ENCODE measurements at regions not wholly inside any gene's neighbourhood (a gene's known extent, or its start where the extent isn't known, plus 50 kb on each side); places are given as distances from the start of the nearest gene placed in this dataset.

DNA sequence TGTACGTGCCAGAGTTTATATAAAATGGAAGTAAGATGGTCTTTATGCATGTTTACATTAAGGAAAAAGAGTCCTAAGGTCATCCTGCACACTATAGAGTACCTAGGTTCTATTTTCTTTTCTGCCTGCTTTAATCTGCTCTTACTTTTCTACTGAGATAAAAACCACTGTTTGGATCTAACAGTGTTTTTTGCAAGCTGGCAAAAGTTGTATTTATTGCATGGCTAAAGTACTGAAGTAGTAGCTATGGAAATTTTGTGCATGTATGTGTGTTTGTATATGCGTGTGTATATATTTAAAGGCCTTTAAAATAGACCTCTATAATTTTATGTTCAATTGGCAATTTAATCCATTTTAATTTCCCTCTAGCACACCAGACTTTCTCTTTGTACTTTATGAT, 98.3 kb upstream of the CPSF6 start:
- Histone ChIP-seq H3K4me1 (ENCODE audit: insufficient read depth) (no peaks in the 10 kb centered on the region), H3K36me3 (no peaks in the 10 kb centered on the region), H3K9me3 (no peaks in the 10 kb centered on the region), H3K27ac (no peak overlapping the region), H3K27me3 (no peaks in the 10 kb centered on the region), H3K4me3 (no peak overlapping the region)
- intact Hi-C loops (cut with DNase I), result no loop called here
- WGBS, 3 donors, result 66 to 92% (median 87%) methylated on average over 2 of the region's 2 CpGs
- no peak for DNase-seq
- TF ChIP-seq POLR2A (IDR thresholded peaks at IDR 0.05) (no peak), CTCF (IDR thresholded peaks at IDR 0.05) (no peak), EP300 (IDR thresholded peaks at IDR 0.05) (no peak)

- no peaks in the 10 kb centered on the region for H3K4me1 ChIP-seq (ENCODE audit: insufficient read depth)
- intact Hi-C loops (cut with DNase I), result loop anchor here in 1 of 4 donors (5.0 kb wide), 1 partner anchor 282 kb away; no protein-coding TSS in a partner anchor
- no peaks in the 10 kb centered on the region for H3K9me3 ChIP-seq
- WGBS, 3 donors, result 36 to 44% (median 41%) methylated on average over 2 of the region's 2 CpGs
- H3K36me3 ChIP-seq, result no peaks in the 10 kb centered on the region
- no peak overlapping the region for H3K27ac ChIP-seq
- H3K27me3 ChIP-seq, result no peaks in the 10 kb centered on the region
- no peak for TF ChIP-seq POLR2A (IDR thresholded peaks at IDR 0.05)
- no peak for TF ChIP-seq EP300 (IDR thresholded peaks at IDR 0.05)
- TF ChIP-seq CTCF (IDR thresholded peaks at IDR 0.05), result no peak
- no peak overlapping the region for H3K4me3 ChIP-seq
- DNase-seq, result no peak
Measured at GRCh38 chr12:69149270-69149669, 90.1 kb upstream of the CPSF6 start.

- no peak overlapping the region for H3K27ac ChIP-seq
- intact Hi-C loops (cut with DNase I), result loop anchor here in 1 of 4 donors (10.0 kb wide), 2 partner anchors 255 to 285 kb away; no protein-coding TSS in a partner anchor
- H3K36me3 ChIP-seq, result no peaks in the 10 kb centered on the region
- no peaks in the 10 kb centered on the region for H3K9me3 ChIP-seq
- TF ChIP-seq CTCF (IDR thresholded peaks at IDR 0.05) (no peak), POLR2A (IDR thresholded peaks at IDR 0.05) (no peak), EP300 (IDR thresholded peaks at IDR 0.05) (no peak)
- 73 to 95% (median 86%) methylated on average over 4 of the region's 4 CpGs for WGBS, 3 donors
- no peaks in the 10 kb centered on the region for H3K27me3 ChIP-seq
- H3K4me3 ChIP-seq, result no peak overlapping the region
- no peaks in the 10 kb centered on the region for H3K4me1 ChIP-seq (ENCODE audit: insufficient read depth)
- DNase-seq, result no peak
Measured at GRCh38 chr12:69150083-69150795, 89.1 kb upstream of the CPSF6 start.

- TF ChIP-seq POLR2A (IDR thresholded peaks at IDR 0.05) (no peak), EP300 (IDR thresholded peaks at IDR 0.05) (no peak), CTCF (IDR thresholded peaks at IDR 0.05) (no peak)
- H3K4me1 ChIP-seq (ENCODE audit: insufficient read depth), result no peaks in the 10 kb centered on the region
- H3K36me3 ChIP-seq, result no peaks in the 10 kb centered on the region
- intact Hi-C loops (cut with DNase I), result loop anchor here in 1 of 4 donors (10.0 kb wide), 2 partner anchors 256 to 286 kb away; no protein-coding TSS in a partner anchor
- H3K27me3 ChIP-seq, result no peaks in the 10 kb centered on the region
- 35 to 43% (median 42%) methylated on average over 2 of the region's 2 CpGs for WGBS, 3 donors
- no peaks in the 10 kb centered on the region for H3K9me3 ChIP-seq
- no peak overlapping the region for H3K27ac ChIP-seq
- no peak overlapping the region for H3K4me3 ChIP-seq
- DNase-seq, result no peak
Measured at GRCh38 chr12:69150796-69151127, 88.6 kb upstream of the CPSF6 start.

All from ovary (tissue), 7 donors.